ENCODE measurements at regions not wholly inside any gene's neighbourhood (a gene's known extent, or its start where the extent isn't known, plus 50 kb on each side); places are given as distances from the start of the nearest gene placed in this dataset.
"Not testable (repeated sequence)": the region's sequence is repeated elsewhere in the genome, so short reads cannot be mapped to it uniquely, and the experiment has no call there.

- DNase-seq = no peak
These were observed 293.9 kb upstream of the GATB start for GRCh38 chr4:152054731-152055130.

GRCh38 chr4:152052451-152053057 lies 291.7 kb upstream of the GATB start:
- DNase-seq = no peak

DNA sequence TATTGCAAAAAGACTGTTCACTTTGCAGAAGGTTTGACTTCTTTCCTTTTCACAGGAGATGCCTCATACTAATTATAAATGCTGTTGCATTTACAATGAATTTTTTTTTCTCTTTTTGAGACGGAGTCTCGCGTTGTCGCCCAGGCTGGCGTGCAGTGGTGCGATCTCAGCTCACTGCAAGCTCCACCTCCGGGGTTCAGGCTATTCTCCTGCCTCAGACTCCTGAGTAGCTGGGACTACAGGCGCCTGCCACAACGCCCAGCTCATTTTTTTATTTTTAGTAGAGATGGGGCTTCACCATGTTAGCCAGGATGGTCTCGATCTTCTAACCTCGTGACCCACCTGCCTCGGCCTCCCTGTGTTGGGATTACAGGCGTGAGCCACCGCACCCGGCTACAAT lies 290.5 kb upstream of the GATB start:
- not testable (repeated sequence) for DNase-seq

GRCh38 chr4:152050106-152050505 lies 289.3 kb upstream of the GATB start:
- no peak for DNase-seq

DNA sequence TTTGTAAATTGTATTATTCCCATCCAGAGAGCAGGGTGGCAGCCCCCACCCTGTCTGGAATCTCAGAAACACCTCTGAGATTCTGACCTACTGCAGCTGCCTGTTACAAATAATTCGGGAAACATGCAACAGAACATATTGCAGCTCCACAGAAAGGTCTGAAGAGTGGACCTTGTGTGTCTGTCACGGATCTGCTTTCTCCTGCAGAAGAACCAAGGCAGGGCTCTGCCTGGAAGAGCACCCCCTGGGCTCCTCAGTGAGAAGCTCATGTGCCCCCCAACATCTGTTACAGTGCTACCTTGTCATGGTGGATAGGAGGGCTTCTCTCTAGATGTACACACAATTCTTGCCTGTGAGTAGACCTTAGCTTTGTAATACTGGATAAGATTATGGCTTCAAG lies 286.6 kb upstream of the GATB start:
- no peak for DNase-seq

GRCh38 chr4:152045807-152046571 lies 285.2 kb upstream of the GATB start:
- DNase-seq = no peak

- DNase-seq = no peak
These were observed 284.6 kb upstream of the GATB start for GRCh38 chr4:152045449-152045806.

- no peak for DNase-seq
These were observed 283.7 kb upstream of the GATB start for GRCh38 chr4:152044331-152045036.

DNA sequence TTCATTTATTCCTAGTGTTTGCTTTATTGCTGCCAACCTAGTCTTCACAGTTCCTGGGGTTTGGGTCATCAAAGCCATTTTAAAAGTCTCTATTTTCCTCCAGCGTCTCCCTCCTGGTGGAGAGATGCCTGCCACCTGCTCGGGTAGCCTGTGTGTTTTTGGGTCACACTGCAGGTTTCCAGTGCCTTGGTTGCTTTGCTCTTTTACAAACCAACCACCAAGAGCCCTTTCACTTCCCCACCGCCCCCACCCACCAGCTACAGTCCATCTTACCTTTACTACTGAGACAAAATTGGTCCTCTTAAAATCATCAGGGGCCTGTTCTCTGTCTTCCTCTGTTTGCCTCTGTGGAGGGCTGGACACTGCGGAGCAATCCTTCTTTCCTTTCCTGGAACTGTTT lies 280.5 kb upstream of the GATB start:
- no peak for DNase-seq

- DNase-seq = no peak
These were observed 278.9 kb upstream of the GATB start for GRCh38 chr4:152039691-152040090.

GRCh38 chr4:152039023-152039481 lies 278.2 kb upstream of the GATB start:
- DNase-seq = no peak

GRCh38 chr4:152038238-152038637 lies 277.4 kb upstream of the GATB start:
- DNase-seq = no peak

DNA sequence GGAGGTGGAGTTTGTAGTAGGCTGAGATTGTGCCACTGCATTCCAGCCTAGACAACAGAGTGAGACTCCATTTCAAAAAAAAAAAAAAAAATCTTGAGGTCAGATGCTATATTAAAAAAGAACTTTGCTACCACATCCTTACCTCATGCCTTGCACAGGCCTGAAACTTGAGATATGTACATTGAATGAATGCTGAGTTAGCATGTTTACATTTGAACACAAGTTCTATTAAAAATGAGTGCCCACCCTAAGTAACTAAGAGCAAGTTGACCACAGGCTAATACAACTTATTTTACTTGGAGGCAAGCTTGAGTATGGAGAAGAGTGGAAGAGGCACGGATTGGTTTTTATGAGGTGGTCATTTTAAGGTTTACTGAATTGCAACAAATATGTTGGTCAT lies 276.6 kb upstream of the GATB start:
- DNase-seq = no peak

DNA sequence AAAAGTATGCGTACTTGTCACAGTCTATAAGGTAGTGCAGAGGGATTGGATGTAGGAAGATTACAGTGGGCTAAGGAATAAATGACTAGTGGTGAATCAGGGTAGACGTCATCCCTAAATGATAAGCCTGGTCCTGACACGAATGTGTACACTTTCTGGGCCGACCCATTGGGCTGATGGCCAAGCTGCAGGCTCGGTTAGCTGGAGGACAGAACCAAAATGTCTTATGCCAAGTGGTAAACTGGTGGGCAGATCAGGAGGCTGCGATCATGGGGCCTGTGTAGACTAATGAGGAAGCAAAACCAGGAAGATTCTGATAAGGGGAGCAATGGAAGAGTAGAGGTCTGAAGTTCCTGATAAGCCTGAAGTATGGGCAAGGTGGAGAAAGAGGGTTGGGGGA lies 272.8 kb upstream of the GATB start:
- DNase-seq = no peak

GRCh38 chr4:152032722-152033131 lies 271.9 kb upstream of the GATB start:
- DNase-seq = no peak

DNA sequence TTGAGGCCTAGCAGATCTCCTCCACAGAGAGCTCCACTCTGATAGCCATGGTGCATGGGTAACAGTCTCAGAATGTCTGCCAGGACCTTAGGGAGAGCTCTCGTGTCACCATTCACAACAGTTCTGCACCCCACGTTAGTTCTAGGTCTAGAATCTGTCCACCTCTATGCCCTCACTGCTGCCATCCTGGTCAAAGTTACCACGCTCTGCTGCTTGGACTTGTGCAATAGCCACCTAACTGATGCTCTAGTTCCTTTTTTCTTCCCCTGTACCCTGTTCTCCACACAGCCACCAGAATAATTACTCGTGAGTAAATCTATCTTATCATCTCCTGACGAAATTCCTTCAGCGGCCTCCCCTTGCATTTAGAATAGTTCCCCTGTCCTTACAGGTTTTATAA lies 268.8 kb upstream of the GATB start:
- no peak for DNase-seq

- DNase-seq = no peak
These were observed 267.3 kb upstream of the GATB start for GRCh38 chr4:152028131-152028530.

DNA sequence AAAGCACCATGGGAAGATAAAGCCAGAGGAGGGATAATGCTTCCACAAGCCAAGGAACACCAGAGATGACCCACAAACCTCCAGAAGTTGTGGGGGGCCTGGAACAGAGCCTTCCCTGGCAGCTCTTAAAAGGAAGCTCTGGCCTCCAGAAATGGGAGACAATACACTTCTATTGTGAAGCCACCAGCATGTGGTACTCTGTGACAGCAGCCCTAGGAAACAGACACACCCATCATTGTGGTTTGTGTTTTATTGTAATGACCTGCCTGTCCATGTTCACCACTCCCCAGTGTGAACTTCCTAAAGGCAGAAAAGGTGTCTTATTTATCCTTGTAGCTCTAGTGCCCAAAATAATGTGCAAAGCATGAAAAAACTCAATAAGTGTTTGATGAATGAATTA lies 264.1 kb upstream of the GATB start:
- DNase-seq = no peak

DNA sequence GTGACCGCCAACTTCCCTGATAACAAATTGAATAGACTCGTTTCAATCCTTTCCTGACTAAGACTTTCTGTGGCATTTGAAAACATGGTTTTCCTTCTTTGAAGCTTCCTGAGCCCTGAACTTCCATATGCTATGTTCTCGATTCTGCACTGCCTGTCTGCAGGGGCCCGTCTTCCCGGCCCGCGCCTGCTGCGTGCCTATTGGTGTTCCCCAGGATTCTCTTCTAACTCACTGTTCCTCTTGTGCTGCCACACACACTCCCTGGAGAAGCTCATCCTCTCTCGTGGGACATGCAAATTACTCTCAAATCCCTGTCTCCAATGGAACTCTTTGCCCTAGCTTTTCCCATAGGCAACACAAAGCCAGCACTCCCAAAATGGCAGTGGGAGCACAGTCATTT lies 262.9 kb upstream of the GATB start:
- no peak for DNase-seq

DNA sequence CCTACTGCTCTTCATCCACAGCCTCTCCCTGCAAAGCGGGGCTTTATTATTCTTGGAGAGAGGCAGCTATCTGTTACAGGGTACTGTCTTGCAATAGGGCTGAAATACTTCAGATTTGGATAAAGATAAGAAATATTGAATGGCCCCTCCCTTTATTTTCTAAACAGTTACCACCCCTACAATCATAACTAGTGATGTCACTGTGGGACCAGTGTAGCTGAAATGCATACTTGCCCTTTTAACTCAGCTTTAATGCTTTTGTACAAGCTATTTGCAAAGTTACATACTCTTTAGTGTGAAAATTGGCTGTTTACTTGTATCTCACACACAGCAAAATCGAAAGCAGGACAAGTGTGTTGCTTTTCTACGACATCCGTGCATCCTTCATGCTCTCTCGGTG lies 261.7 kb upstream of the GATB start:
- no peak for DNase-seq

- no peak for DNase-seq
These were observed 261.1 kb upstream of the GATB start for GRCh38 chr4:152021788-152022438.

DNA sequence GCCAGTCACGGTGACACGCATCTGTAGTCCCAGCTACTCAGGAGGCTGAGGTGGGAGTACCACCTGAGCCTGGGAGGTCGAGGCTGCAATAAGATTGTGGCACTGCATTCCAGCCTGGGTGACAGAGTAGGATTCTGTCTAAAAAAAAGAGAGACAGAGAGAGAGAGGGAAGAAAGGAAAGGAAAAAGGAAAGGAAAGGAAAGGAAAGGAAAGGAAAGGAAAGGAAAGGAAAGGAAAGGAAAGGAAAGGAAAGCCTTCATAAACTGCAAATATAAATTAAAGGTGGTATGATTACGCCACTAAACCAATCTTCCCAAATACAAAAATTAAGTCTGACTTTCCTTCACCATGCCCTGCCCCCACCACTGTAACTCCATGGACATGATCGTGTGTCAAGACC lies 259.3 kb upstream of the GATB start:
- no peak for DNase-seq

- no peak for DNase-seq
These were observed 255.5 kb upstream of the GATB start for GRCh38 chr4:152016303-152016620.
